ENCODE measurements at regions not wholly inside any gene's neighbourhood (a gene's known extent, or its start where the extent isn't known, plus 50 kb on each side); places are given as distances from the start of the nearest gene placed in this dataset.
"Not testable (repeated sequence)": the region's sequence is repeated elsewhere in the genome, so short reads cannot be mapped to it uniquely, and the experiment has no call there.

DNA sequence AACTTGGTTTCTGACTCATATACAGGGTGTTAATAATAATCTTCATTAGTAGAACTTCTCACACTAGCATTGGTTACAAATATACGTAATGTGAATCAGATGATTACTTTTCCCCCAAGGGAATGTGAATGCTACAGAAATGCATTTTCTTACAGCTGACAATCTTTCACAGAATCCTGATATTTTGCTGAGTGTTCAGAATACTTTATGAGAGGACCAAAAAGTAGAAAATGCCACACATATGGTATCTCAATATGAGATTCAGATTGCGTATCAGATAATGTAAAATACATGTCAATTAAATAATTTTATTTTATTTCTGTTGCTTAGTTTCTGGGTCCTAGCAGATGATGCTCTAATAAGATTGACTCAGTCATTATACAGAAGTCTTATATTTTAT, 979.9 kb upstream of the GBE1 start:
- DNase-seq: no peak

DNA sequence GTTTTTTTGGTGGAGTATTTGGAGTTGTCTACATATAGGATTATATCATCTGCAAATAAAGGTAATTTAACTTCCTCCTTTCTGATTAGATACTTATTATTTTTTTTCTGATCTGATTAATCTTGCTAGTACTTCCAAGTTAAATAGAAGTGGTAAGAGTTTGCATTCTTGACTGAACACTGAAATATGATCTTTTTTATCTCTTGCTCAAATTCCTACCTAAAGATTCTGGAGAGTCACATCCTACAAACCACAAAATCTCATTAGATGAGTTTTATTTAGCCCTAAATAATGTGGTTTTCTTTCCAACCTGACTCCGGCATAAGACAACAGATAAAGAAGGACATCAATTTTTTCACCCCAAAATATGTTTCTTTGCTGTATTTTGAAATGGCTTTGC, 977.9 kb upstream of the GBE1 start:
- DNase-seq: no peak

- no peak for DNase-seq
Measured at GRCh38 chr3:82736696-82737277, 975.3 kb upstream of the GBE1 start.

- no peak for DNase-seq
Measured at GRCh38 chr3:82715091-82715856, 953.8 kb upstream of the GBE1 start.

- no peak for DNase-seq
Measured at GRCh38 chr3:82707035-82707434, 945.6 kb upstream of the GBE1 start.

DNA sequence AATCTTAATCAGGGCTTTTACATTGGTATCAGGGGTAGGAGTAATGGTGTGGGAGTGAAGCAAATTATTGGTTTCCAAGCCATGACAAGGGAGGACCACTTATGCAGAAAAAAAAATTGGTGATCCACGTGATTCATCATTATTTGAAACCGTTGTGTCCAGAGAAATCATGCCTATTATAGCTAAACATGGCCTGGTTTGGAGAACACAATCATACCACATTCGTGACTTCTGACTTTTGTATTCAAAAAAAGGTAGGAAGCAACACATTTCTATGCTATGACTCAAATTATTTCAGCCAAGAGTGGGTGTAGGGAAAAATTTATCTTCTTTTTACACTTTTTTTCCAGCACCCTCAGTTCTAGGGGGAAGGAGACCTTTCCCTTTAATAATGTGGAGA, 924.3 kb upstream of the GBE1 start:
- no peak for DNase-seq

DNA sequence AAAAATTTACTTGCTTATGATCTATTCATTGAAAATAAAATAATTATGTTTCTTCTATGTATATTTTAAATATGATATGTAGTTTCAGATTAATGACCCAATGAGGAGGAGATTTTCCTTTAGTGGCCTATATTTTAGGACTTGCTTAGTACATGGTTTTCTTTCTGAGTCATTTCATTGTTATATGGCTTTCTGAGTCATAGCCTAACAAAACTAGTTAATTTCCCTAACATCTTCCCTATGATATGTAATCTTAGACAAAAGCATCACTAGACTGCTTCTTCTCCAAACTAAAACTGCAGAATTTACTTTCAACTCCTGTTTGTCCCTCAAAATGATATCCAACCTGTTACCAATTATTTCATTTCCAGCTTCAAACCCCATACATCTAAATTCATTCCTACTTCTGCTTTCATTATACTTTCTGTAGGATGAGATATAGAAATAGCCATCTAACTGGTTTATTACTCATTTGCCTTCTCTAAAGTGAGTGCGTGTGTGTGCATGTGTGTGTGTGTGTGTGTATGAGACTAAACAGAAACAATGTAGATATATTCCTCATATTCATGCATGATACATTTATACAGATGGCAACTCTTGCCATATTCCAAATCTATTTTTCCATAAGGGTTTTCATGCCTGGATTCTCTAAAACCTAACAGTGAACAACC, 915.0 kb upstream of the GBE1 start:
- no peak for DNase-seq

GRCh38 chr3:82672966-82673365, 911.5 kb upstream of the GBE1 start:
- no peak for DNase-seq

- no peak for DNase-seq
Measured at GRCh38 chr3:82671466-82671865, 910.0 kb upstream of the GBE1 start.

GRCh38 chr3:82654708-82655107, 893.3 kb upstream of the GBE1 start:
- DNase-seq: no peak

DNA sequence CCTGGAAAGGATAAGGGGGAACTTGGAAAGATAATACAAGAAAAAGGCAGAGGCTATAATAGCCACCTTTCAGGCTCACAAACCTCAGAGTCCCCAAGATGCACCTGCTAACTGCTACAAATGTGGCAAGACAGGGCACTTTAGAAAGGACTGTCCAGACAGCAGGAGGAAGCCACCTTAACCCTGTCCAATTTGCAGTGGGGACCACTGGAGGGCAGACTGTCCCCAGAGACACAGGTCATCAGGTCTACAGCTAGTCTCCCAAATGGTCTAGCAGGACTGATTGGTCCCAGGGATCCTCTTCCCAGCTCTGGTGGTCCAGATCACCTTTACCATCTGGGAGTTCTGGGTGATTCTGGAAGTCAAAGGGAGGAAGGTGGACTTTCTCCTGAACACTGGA, 882.5 kb upstream of the GBE1 start:
- DNase-seq: no peak

GRCh38 chr3:82641701-82642100, 880.3 kb upstream of the GBE1 start:
- DNase-seq: no peak

- no peak for DNase-seq
Measured at GRCh38 chr3:82640254-82640653, 878.8 kb upstream of the GBE1 start.

DNA sequence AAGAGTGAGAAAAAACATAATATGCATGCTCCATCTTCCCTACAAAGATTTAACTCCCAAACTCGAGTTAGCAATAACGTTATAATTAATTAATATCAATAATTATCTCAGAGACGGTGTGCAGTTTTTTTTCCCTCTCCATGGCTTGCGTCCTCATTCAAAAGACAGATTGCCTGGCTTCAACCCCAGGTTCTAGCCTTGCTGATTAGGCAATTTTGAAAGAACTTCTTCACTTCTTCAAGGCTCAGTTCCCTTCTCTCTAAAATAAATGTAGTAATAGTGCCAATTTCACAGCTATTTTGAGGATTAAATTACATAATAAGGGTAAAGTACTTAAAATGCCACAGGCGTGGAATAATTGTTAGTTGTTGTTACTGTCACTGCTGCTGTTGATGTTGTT, 876.1 kb upstream of the GBE1 start:
- DNase-seq: no peak

DNA sequence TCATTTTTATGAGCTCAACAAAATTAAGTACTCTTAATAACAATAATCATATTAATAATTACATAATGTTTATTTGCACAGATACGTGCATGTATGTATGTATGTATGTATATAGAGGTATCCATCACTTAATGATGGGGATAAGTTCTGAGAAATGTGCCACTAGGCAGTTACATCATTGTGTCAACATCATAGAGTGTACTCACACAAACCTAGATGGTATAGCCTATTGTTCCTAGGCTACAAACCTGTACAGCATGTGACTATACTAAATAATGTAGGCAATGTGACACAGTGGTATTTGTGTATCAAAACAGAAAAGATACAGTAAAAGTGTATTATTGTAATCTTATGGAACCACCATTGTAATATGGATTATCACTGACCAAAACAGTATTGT, 874.7 kb upstream of the GBE1 start:
- no peak for DNase-seq

DNA sequence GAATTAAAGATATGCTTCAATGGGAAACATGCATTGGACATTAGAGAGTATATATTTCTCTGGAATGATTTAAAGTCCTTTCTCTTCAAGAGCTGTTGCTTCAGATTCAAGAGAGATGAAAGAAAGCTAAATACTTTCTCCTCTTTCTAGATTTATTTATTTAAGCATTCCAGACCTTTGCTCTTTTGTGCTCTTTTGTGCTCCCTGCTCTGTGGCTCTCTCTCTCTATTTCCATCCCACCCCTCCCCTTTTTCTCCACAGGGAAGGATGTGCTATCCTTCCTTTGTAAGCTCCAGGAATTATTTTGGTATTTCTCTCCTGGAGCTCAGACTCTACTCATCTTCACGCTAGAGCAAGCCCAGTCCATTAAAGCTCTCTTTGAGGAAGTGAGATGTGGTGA, 871.9 kb upstream of the GBE1 start:
- DNase-seq: no peak

DNA sequence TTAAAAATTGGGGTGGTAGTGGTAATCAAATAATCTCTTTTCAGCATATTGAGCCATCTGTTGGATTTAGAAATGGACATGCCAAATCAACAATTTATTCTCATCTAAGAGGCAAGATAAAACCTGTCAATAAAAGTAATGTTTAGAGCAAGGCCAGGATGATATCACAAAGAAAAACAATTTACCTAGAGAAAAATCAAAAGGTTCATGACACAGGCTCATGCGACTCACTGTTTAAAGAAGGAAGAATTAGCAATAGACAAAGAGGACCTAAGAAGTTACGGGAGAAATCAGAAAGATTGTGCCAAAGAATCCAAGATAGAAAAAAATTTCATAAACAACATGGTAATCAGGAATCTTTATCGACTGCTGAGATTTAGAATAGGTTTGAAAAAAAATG, 868.5 kb upstream of the GBE1 start:
- DNase-seq: no peak

GRCh38 chr3:82628385-82629014, 867.1 kb upstream of the GBE1 start:
- DNase-seq: no peak

DNA sequence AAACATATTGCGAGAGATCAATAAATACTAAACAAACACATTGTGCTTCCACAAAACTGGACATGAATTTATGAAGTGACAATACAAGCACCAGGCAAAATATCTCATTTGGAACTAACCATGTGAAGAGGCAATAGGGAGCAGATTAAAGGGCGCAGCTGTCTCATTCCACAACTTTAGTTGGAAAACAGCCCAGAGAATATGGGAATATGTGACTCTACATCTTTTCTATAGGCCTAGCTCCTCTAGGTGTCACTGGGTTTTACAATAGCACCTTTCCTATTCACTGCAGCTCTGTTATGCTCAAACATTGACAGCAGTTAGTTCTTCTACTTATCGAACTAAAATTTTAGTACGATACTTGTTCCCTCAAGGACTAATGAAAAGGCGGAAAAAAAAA, 866.3 kb upstream of the GBE1 start:
- no peak for DNase-seq

DNA sequence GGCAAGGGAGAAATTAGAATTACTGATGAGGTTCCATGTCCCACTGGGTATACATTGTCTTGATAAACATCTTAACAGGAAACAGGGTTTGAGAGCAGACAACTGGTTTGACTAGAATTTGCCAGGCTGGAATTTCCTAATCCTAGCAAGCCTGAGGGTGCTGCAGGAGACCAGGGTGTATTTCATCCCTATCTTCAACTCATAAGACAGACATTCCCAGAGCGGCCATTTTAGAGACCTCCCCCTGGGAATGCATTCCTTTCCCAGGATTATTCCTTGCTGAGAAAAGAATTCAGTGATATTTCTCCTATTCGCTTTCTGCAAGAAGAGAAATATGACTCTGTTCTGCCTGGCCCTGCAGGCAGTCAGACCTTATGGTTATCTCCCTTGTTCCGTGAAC, 859.3 kb upstream of the GBE1 start:
- not testable (repeated sequence) for DNase-seq

DNA sequence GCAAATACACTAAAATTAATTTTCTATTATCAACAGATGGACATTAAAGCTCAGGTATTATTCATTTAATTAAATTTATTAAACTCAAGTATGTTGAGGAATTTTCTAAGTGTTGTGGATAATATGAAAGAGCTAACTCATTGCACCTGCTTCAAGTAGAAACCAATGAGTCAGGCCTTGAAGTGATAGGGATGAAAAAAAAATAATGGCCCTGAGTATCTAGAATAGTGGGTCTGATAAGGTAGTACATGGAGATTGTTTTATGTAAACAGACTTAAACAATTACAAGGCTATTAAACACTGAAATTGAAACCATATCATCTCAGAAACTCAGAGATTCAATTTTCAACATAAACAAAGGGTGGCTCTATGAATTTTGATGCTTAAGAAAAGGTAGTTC, 857.1 kb upstream of the GBE1 start:
- DNase-seq: no peak

- no peak for DNase-seq
Measured at GRCh38 chr3:82610236-82610635, 848.8 kb upstream of the GBE1 start.

DNA sequence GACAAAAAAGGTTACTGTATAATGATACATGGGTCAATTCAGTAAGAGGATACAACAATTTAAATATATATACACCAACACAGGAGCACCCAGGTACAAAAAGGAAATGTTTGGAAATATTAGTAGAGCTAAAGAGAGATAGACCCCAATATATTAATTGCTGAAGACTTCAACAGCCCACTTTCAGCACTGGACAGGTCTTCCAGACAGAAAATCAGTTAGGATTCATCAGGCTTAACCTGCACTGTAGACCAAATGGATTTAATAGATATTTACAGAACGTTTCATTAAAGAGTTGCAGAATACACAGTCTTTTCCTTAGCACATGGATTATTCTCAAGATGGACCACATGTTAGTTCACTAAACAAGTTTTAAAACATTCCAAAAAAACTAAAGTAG, 845.9 kb upstream of the GBE1 start:
- DNase-seq: no peak

- DNase-seq: no peak
Measured at GRCh38 chr3:82596805-82597204, 835.4 kb upstream of the GBE1 start.
